ENCODE measurements at regions not wholly inside any gene's neighbourhood (a gene's known extent, or its start where the extent isn't known, plus 50 kb on each side); places are given as distances from the start of the nearest gene placed in this dataset.

DNA sequence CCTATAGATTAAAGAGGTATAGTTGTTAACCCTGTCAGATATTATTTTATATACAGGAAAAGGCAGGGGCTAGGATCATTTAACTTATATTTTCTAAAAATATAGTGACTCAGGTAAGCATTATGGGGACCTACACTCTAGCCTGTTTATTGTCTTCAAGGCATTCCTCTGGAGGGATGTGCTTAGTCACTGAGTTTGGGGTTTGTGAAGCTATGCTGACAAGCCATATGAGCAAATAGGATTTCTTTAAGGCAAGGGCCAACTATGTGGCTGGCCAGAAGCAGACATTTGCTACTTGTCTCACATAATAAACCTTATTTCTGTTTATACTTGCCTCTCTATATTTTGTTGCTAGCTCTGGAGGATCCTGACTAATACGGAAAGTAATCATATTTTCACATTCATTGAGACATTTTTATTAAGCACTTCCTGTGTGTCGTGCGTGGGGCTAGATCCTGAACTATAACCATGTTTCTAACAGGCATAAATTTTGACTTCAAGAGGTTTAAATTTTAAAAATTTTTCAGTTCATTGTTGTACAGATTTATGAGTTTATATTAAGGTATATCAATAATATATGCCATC, 153.4 kb downstream of the OTOL1 start:
- TF ChIP-seq SP1 (IDR thresholded peaks at IDR 0.05; ENCODE audit: low read depth) = no peak
- TF ChIP-seq EZH2phosphoT487 (IDR thresholded peaks at IDR 0.05; ENCODE audit: borderline replicate concordance) = no peak
- TF ChIP-seq, protein P1, sequence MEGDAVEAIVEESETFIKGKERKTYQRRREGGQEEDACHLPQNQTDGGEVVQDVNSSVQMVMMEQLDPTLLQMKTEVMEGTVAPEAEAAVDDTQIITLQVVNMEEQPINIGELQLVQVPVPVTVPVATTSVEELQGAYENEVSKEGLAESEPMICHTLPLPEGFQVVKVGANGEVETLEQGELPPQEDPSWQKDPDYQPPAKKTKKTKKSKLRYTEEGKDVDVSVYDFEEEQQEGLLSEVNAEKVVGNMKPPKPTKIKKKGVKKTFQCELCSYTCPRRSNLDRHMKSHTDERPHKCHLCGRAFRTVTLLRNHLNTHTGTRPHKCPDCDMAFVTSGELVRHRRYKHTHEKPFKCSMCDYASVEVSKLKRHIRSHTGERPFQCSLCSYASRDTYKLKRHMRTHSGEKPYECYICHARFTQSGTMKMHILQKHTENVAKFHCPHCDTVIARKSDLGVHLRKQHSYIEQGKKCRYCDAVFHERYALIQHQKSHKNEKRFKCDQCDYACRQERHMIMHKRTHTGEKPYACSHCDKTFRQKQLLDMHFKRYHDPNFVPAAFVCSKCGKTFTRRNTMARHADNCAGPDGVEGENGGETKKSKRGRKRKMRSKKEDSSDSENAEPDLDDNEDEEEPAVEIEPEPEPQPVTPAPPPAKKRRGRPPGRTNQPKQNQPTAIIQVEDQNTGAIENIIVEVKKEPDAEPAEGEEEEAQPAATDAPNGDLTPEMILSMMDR (IDR thresholded peaks at IDR 0.05 in 2 of 3, conservative IDR thresholded peaks at IDR 0.05 in 1 of 3; ENCODE audit: borderline replicate concordance in 1 of 3, insufficient read depth in 1 of 3, low read depth in 2 of 3, low read length in 2 of 3) = no peak
- no peak for TF ChIP-seq YY1 (IDR thresholded peaks at IDR 0.05; ENCODE audit: extremely low read depth, insufficient replicate concordance, low read depth, low read length)

Data from HCT116 (cell line).